ENCODE measurements at regions not wholly inside any gene's neighbourhood (a gene's known extent, or its start where the extent isn't known, plus 50 kb on each side); places are given as distances from the start of the nearest gene placed in this dataset.

- no peak for DNase-seq
These were observed 251.5 kb downstream of the WDR11 start for GRCh38 chr10:121102706-121103105.

GRCh38 chr10:121104476-121105111, 253.4 kb downstream of the WDR11 start:
- no peak for DNase-seq

- DNase-seq, result no peak
These were observed 255.4 kb downstream of the WDR11 start for GRCh38 chr10:121106611-121107010.

DNA sequence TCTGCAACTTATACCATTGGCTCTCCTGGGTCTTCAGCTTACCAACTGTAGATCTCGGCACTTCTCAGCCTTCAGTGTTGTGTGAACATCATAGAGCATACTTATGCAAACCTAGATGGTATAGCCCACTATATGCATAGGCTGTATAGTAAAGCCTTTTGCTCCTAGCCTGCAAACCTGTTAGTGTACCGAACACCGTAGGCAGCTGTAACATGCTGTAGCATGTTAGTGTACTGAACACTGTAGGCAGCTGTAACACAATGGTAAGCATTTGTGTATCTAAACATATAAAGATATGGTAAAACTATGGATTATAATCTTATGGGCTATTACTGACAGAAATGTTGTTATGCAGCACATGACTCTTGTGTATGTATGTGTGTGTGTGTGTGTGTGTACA, 256.9 kb downstream of the WDR11 start:
- DNase-seq, result no peak

DNA sequence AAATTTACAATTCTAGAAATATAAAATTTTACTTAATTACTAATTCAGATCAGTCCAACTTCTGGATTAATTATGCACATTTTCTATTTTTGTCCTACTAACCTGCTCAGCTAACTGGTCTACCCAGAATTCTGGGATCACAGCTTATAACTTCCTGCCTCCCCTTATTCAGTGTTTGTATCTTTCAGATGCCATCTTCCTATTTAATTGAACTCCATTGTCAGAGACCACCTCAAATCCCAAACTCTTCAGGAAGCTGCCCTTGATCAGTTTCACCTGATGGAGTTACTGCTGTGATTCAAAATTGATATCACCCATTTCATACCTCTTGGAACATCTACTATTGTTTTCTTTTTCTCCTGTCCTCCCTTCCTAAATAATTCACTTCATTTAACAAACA, 259.2 kb downstream of the WDR11 start:
- no peak for DNase-seq

DNA sequence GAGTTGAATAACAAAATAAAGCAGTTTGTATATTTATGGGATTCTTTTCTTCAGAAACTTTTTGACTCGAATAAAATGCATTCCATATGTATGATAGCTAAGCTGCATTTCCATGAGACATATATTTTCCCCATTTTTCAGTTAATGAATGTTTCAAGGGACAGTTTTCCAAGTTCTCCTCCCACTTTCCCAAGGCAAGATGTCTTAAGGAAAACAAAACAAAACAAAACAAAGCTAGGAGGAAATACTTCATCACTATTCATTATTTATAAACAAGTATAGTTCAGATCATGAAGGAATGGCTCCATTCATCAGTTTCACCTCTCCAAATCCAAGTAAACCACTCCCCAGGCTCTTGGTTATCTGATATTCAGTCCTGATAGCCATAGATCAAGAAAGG, 261.0 kb downstream of the WDR11 start:
- DNase-seq, result no peak

DNA sequence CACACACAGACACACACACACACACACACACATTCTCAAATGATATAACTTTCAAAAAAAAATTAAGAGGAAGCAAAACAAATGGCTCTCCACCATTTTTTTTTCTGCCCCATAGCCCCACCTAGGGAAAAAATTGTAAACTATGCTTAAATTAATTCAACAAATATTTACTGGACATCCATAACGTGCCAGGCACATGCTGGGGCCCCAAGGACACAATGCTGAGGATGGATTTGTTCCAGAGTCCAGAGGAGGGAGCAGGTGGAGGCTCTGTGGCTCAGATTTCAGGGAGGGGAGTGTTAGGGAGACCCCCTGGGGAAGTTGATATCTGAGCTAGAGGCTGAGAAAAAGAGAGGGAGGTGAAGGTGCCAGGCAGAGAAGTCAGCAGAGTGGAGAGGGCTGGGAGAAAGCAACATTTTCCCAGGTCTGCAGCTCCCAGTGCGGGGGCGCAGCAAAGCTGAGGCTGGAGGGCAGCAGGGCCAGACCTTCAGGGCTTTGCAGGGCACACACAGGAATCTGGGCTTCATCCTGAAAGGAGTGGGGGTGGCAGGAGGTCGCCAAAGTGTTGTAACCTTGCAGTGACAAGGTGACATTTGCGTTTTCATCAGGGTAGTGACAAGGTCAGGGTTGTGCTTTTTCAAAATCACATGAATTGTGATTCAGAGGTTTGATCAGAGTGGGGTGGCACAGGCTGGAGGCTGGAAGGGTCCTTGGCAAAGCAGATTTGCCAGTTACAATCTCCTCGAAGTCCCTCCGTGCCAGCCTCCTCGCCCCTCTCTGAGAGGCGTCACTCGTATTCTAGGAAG, 261.6 kb downstream of the WDR11 start:
- DNase-seq, result no peak

- no peak for DNase-seq
These were observed 262.2 kb downstream of the WDR11 start for GRCh38 chr10:121113385-121113696.

DNA sequence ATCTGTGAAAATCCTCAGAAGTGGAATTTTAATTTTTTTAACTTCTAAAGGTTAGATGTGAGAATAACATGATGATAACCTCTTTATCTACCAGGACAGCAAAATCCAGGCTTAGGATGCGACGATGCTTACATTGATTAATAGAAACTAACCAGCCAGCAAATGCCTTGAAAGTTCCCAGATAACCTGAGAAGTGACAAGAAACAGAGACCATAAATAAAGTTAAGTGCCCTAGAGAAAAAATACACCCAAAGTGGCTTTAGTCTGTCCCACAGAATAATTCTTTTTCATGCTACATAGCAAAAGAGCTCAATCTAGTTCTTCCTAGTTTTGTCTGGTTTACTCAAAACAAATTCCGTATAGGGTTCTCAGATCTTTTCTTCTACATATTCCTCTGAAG, 262.7 kb downstream of the WDR11 start:
- DNase-seq, result no peak

- DNase-seq, result no peak
These were observed 264.0 kb downstream of the WDR11 start for GRCh38 chr10:121115154-121115553.

DNA sequence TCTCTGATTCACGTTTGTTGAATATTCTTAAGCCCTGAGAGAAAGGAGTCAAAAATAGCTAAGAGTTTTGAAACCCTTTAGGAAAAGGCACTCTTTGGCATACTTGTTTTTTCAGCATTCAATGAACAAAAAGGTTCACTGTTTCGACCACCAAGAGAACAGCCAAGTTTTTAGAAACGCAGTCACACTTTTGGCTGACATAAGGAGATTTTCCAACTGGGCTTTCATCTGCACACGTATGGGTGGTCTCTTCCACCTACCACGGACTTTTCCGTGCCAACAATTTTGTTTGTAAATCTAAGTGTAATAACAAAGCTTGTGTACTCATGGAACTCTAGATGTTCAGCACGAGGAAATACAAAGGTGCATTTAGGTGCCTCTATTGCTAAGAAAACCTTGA, 270.3 kb downstream of the WDR11 start:
- DNase-seq, result no peak

GRCh38 chr10:121127151-121127906, 276.2 kb downstream of the WDR11 start:
- no peak for DNase-seq

GRCh38 chr10:121128164-121128563, 277.0 kb downstream of the WDR11 start:
- DNase-seq, result no peak

- no peak for DNase-seq
These were observed 278.1 kb downstream of the WDR11 start for GRCh38 chr10:121129266-121129665.

DNA sequence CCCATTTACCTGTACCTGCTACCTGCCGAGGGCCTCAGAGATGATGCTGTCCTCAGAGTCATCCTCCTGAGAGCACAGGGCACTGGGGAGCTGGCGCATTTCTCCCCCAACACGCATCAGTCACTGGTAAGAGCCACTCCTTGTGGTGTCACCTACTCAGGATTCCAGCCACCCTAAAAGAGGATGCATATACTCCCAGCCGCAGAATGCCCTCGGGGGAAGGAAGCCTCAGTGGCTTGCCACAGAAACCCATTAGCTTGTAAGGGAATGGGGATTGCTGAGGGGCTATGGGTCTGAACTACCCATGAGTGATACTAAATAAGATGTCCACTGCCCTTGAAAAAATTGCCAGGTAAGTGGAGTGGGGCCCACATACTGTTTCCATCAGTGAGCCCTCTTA, 279.2 kb downstream of the WDR11 start:
- no peak for DNase-seq

- no peak for DNase-seq
These were observed 279.9 kb downstream of the WDR11 start for GRCh38 chr10:121131014-121131413.

- DNase-seq, result no peak
These were observed 280.5 kb downstream of the WDR11 start for GRCh38 chr10:121131426-121132265.

- no peak for DNase-seq
These were observed 281.1 kb downstream of the WDR11 start for GRCh38 chr10:121132273-121132672.

DNA sequence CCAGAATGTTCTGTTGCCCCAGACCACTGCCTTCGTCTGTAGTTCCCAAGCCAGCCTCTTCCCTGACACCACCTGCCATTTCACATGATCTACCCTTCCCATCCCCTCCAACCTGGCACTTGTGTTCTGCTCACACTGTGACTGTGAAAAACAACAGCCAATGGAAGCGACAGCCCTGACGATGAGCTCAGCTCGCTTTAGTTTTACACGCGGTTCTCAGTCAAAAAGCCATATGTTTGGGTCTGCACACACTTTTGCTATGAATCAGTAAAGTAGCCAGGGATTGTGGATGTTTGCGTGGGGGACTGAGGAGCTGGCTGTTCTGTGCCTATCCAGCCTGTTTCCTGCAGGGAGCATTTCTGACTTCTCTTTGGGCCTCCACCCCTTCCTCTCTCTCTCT, 282.7 kb downstream of the WDR11 start:
- DNase-seq, result no peak

DNA sequence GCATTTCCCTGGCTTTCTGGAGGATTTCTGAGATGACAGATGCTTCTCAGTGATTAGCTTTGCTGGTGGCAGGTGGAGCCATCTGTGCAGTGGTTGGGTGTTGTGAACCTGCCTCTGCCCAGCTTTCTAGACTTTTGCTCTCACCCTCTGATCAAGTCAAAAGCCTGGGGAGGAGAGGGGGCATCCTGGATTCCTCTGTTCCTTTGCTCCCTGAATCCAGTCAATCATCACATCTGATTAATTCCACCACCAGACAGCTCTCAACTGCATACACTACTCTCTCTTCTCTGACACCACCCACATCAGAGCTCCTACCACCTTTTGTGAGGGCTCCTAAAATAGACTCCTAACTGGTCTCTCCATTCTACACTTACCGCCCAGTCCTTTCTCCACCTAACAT, 283.5 kb downstream of the WDR11 start:
- no peak for DNase-seq

DNA sequence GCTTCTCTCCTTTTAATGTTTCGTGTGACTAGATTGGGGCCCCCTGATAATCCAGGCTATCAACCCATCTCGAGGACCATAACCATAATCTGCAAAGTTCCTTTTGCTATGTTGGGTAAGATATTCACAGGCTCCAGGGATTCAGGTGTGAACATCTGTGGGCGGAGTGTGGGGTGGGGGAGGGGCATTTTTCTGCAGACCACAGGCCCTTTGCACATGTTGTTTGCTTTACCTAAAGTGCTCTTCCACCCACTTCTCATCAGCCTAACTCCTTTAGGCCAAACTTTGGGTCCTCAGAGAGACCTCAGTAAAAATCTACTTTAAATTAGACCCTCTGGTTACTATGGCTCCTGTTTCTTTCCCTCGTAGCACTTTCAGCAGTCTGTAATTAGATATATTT, 284.4 kb downstream of the WDR11 start:
- DNase-seq, result no peak

DNA sequence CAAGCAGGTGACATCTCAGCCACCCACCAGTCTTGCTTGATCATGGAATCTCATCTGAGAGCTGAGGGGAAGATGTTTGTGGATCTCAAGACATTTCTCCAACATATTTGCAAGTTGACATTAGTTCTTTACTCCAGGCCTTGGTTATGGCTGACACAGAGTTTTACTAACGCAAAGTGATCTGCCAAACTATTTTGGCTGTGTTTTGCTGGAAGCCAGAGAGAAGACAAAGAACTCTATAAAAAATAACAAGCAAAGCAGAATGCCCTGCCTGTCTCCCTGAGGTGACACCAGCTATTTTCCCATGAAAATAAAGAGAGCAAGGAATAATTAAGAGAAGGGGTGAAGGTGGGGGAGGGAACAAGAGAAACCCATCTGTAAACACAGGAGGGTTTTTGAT, 286.4 kb downstream of the WDR11 start:
- DNase-seq, result no peak
